Forelimb muscle (tissue), 1 donor: ENCODE measurements at regions not wholly inside any gene's neighbourhood (a gene's known extent, or its start where the extent isn't known, plus 50 kb on each side); places are given as distances from the start of the nearest gene placed in this dataset.
"Not testable (repeated sequence)": the region's sequence is repeated elsewhere in the genome, so short reads cannot be mapped to it uniquely, and the experiment has no call there.

Source experiments
- DNase-seq: peaks from one replicate; pipeline ENCODE4 v3.0.0-alpha.2; 2013; ENCODE audit warnings: low read depth

- no peak for DNase-seq
These were observed 111.1 kb upstream of the VRK1 start for GRCh38 chr14:96686126-96686525.

GRCh38 chr14:96688629-96689028, 108.6 kb upstream of the VRK1 start:
- no peak for DNase-seq

- no peak for DNase-seq
These were observed 106.3 kb upstream of the VRK1 start for GRCh38 chr14:96690713-96691383.

- DNase-seq = no peak
These were observed 103.8 kb upstream of the VRK1 start for GRCh38 chr14:96693252-96693820.

GRCh38 chr14:96693987-96694386, 103.2 kb upstream of the VRK1 start:
- no peak for DNase-seq

GRCh38 chr14:96698960-96699539, 98.1 kb upstream of the VRK1 start:
- DNase-seq = no peak

- DNase-seq = no peak
These were observed 97.5 kb upstream of the VRK1 start for GRCh38 chr14:96699666-96700065.

GRCh38 chr14:96702831-96703230, 94.4 kb upstream of the VRK1 start:
- no peak for DNase-seq

GRCh38 chr14:96705422-96706092, 91.6 kb upstream of the VRK1 start:
- DNase-seq = no peak

GRCh38 chr14:96706893-96707292, 90.3 kb upstream of the VRK1 start:
- no peak for DNase-seq

- no peak for DNase-seq
These were observed 87.0 kb upstream of the VRK1 start for GRCh38 chr14:96710060-96710666.

GRCh38 chr14:96711559-96712267, 85.5 kb upstream of the VRK1 start:
- no peak for DNase-seq

- no peak for DNase-seq
These were observed 83.8 kb upstream of the VRK1 start for GRCh38 chr14:96713426-96713825.

GRCh38 chr14:96714537-96714936, 82.6 kb upstream of the VRK1 start:
- DNase-seq = not testable (repeated sequence)

- no peak for DNase-seq
These were observed 80.1 kb upstream of the VRK1 start for GRCh38 chr14:96717116-96717515.

GRCh38 chr14:96718407-96718806, 78.8 kb upstream of the VRK1 start:
- no peak for DNase-seq

- DNase-seq = not testable (repeated sequence)
These were observed 76.5 kb upstream of the VRK1 start for GRCh38 chr14:96720702-96721101.

GRCh38 chr14:96722736-96723135, 74.4 kb upstream of the VRK1 start:
- DNase-seq = no peak

- no peak for DNase-seq
These were observed 73.2 kb upstream of the VRK1 start for GRCh38 chr14:96723946-96724345.

GRCh38 chr14:96725232-96725631, 72.0 kb upstream of the VRK1 start:
- no peak for DNase-seq

GRCh38 chr14:96727073-96727472, 70.1 kb upstream of the VRK1 start:
- no peak for DNase-seq

GRCh38 chr14:96727491-96727890, 69.7 kb upstream of the VRK1 start:
- DNase-seq = no peak
